RWPE2 (cell line): ENCODE measurements at regions not wholly inside any gene's neighbourhood (a gene's known extent, or its start where the extent isn't known, plus 50 kb on each side); places are given as distances from the start of the nearest gene placed in this dataset.
A peak's percentile ranks its signal among the peaks of the same experiment; 100 is the strongest.

Experiments
- ATAC-seq: fragments of 200-7000 bp; cut with Tn5 transposase; 3 replicates; pipeline ENCODE4 v1.9.1; 2021; ENCODE audit warnings: low read depth
- DNase-seq: peaks from one replicate; pipeline ENCODE4 v3.0.0-alpha.2; 2020; ENCODE audit warnings: low spot score
- H3K27ac ChIP-seq: fragments of 450-650 bp; 2 replicates; pipeline ENCODE4 v1.5.1; 2017; ENCODE audit warnings: mild to moderate bottlenecking; ENCODE audit not compliant: poor library complexity, severe bottlenecking
- H3K27me3 ChIP-seq: fragments of 250-450 bp; sonication (Bioruptor Pico); 2 replicates; pipeline ENCODE4 v1.5.1; 2021; ENCODE audit warnings: mild to moderate bottlenecking, moderate library complexity; ENCODE audit not compliant: insufficient read depth, poor library complexity, severe bottlenecking
- H3K36me3 ChIP-seq: fragments of 250-450 bp; sonication (Bioruptor Pico); 2 replicates; pipeline ENCODE4 v1.5.1; 2020; ENCODE audit warnings: low read depth, mild to moderate bottlenecking, moderate library complexity
- H3K4me1 ChIP-seq: fragments of 250-450 bp; sonication (Bioruptor Pico); 2 replicates; pipeline ENCODE4 v1.5.1; 2021; ENCODE audit warnings: mild to moderate bottlenecking, moderate library complexity; ENCODE audit not compliant: insufficient read depth, poor library complexity, severe bottlenecking
- H3K4me3 ChIP-seq: fragments of 250-450 bp; sonication (Bioruptor Pico); 2 replicates; pipeline ENCODE4 v1.5.1; 2021; ENCODE audit warnings: mild to moderate bottlenecking, moderate library complexity; ENCODE audit not compliant: severe bottlenecking
- H3K9me3 ChIP-seq: fragments of 250-450 bp; sonication (Bioruptor Pico); 2 replicates; pipeline ENCODE4 v1.5.1; 2021; ENCODE audit warnings: mild to moderate bottlenecking, moderate library complexity; ENCODE audit not compliant: severe bottlenecking
- TF ChIP-seq, protein P1 (sequence below): fragments of 450-650 bp; IDR thresholded peaks from one replicate; pipeline ENCODE4 v1.5.1; 2017; ENCODE audit warnings: mild to moderate bottlenecking, moderate library complexity; ENCODE audit not compliant: poor library complexity, severe bottlenecking

DNA sequence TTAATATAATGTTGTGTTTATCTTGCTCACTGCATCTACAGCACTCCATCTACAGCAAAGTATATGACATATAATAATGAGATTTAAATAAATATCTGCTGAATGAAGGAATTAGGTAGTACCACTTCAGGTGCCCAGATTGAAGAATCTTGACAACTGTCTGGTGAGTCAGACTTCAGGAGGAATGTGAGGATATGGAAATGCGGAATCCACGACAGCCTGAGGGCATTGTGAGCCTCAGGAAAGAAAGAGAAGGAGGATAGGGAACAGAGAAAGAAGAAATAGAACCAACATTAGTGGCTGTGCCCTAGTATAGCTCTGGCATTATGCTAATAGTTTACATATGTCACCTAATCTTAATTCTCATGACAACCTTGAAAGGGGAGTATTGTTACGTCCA lies 304.4 kb downstream of the AASDHPPT start:
- TF ChIP-seq, protein P1, sequence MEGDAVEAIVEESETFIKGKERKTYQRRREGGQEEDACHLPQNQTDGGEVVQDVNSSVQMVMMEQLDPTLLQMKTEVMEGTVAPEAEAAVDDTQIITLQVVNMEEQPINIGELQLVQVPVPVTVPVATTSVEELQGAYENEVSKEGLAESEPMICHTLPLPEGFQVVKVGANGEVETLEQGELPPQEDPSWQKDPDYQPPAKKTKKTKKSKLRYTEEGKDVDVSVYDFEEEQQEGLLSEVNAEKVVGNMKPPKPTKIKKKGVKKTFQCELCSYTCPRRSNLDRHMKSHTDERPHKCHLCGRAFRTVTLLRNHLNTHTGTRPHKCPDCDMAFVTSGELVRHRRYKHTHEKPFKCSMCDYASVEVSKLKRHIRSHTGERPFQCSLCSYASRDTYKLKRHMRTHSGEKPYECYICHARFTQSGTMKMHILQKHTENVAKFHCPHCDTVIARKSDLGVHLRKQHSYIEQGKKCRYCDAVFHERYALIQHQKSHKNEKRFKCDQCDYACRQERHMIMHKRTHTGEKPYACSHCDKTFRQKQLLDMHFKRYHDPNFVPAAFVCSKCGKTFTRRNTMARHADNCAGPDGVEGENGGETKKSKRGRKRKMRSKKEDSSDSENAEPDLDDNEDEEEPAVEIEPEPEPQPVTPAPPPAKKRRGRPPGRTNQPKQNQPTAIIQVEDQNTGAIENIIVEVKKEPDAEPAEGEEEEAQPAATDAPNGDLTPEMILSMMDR = no peak
- Histone ChIP-seq H3K4me3 (no peak overlapping the region), H3K27me3 (no peaks in the 10 kb centered on the region), H3K9me3 (no peaks in the 10 kb centered on the region), H3K36me3 (no peaks in the 10 kb centered on the region), H3K27ac (peak overlapping the region; percentile 11), H3K4me1 (no peaks in the 10 kb centered on the region)
- ATAC-seq (peak; percentile 89), DNase-seq (no peak)

DNA sequence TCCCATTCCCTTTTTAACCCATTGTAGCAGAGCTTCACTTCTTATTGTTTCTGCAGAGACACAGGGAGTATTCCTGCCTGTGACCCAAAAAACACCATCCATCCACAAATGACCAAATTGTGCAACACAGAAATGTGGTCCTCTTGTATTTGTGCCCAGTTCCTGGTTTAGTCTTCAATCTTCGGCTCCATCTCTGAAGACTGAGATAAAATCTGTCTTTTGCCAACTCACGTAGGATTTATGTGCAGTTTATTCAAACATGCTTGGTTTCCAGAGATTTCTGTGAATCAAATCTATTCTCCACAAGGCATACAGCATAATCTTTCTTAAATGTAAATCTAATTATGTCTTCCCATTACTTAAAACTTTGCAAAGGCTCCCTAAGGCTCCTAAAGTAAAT lies 307.0 kb downstream of the AASDHPPT start:
- TF ChIP-seq, protein P1 = no peak
- no peak for DNase-seq
- no peak for ATAC-seq
- no peaks in the 10 kb centered on the region for H3K36me3 ChIP-seq
- no peak overlapping the region for H3K27ac ChIP-seq
- no peaks in the 10 kb centered on the region for H3K27me3 ChIP-seq
- no peaks in the 10 kb centered on the region for H3K9me3 ChIP-seq
- H3K4me1 ChIP-seq = peaks cover 6% of the 10 kb centered on the region
- H3K4me3 ChIP-seq = no peak overlapping the region

DNA sequence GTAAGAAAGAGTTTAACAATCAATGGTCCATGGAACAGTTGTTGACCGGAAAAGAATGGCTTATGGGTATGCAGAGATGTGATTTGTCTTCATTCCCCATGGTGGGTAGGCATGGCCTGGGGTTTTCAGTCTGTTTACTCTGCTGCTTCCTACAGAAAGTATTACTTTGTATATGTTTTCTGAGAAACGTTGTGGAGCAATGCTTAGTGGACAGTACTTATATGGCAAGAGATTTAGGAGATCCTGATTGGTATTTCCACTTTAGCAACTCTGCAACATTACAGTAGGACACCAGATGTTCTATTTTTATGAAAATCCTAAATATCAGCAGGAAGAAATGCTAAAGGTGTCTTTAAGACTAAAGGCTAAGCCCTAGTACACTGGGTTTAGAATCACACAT lies 309.1 kb downstream of the AASDHPPT start:
- Histone ChIP-seq H3K36me3 (no peaks in the 10 kb centered on the region), H3K27ac (no peak overlapping the region), H3K27me3 (no peaks in the 10 kb centered on the region), H3K4me1 (peaks cover 23% of the 10 kb centered on the region), H3K9me3 (no peaks in the 10 kb centered on the region), H3K4me3 (no peak overlapping the region)
- ATAC-seq (no peak), DNase-seq (no peak)
- TF ChIP-seq, protein P1 = no peak

DNA sequence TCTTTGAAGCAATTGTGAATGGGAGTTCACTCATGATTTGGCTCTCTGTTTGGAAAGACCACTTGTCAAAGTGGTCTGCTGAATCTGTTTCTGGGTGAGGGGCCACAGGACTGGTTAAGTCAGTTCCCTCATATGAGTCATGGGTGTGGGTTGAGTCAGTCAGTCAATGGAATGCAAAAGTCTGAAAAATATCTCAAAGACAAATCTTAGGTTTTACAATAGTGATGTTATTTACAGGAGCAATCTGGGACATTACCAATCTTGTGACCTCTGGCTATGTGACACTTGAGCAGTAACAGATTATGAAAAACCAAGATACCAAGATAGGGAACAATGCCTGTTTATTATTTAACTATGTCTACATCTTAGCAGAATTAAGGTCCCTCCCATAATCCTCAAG lies 311.6 kb downstream of the AASDHPPT start:
- DNase-seq = no peak
- Histone ChIP-seq H3K9me3 (no peaks in the 10 kb centered on the region), H3K4me1 (peaks cover 36% of the 10 kb centered on the region), H3K36me3 (no peaks in the 10 kb centered on the region), H3K27ac (peak overlapping the region; percentile 51), H3K27me3 (no peaks in the 10 kb centered on the region), H3K4me3 (no peak overlapping the region)
- peak; percentile 80 for ATAC-seq
- TF ChIP-seq, protein P1 = no peak

DNA sequence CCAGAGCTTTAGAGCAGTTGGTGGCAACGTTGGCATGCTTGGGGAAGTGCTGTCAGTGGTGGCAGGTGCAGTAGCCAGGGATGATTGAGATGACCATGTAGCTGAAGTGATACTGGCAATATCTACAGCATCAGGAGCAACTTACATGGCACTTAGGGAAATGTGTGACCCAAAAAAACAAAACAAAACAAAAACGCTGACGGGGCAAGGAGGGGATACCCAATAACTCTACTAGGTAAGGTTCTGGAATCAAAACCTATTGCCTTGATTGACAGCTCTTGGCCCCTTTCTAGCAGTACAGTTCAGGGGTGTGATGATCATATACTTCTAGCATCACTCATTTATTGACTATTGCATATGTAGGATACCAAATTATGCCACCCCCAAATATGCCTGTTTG lies 312.6 kb downstream of the AASDHPPT start:
- Histone ChIP-seq H3K27me3 (no peaks in the 10 kb centered on the region), H3K4me3 (no peak overlapping the region), H3K9me3 (no peaks in the 10 kb centered on the region), H3K27ac (peak overlapping the region; percentile 51), H3K4me1 (peaks cover 36% of the 10 kb centered on the region), H3K36me3 (no peaks in the 10 kb centered on the region)
- TF ChIP-seq, protein P1 = no peak
- DNase-seq = no peak
- no peak for ATAC-seq
